ENCODE measurements at regions not wholly inside any gene's neighbourhood (a gene's known extent, or its start where the extent isn't known, plus 50 kb on each side); places are given as distances from the start of the nearest gene placed in this dataset.

GRCh38 chr4:74653331-74654229 is 140.7 kb downstream of the BTC start:
- TF ChIP-seq ZNF384 (IDR thresholded peaks at IDR 0.05) (no peak), L3MBTL2 (conservative IDR thresholded peaks at IDR 0.05) (no peak), TARDBP (IDR thresholded peaks at IDR 0.05) (no peak)
